Activated CD4-positive, alpha-beta T cell treated with anti-CD3 and anti-CD28 coated beads, Interleukin-2, amount 10 ng/mL, durations not matched to agents 24 days and 14 days (primary cell): ENCODE measurements at regions not wholly inside any gene's neighbourhood (a gene's known extent, or its start where the extent isn't known, plus 50 kb on each side); places are given as distances from the start of the nearest gene placed in this dataset.

ENCODE experiments used
- DNase-seq: peaks from one replicate; pipeline ENCODE4 v3.0.0; 2022
- H3K27ac Mint-ChIP-seq: one replicate; pipeline ENCODE4 v1.8.0; 2022; ENCODE audit warnings: mild to moderate bottlenecking, mixed read lengths
- H3K27me3 Mint-ChIP-seq: one replicate; pipeline ENCODE4 v1.8.0; 2022; ENCODE audit warnings: mixed read lengths
- H3K36me3 Mint-ChIP-seq: one replicate; pipeline ENCODE4 v1.8.0; 2022; ENCODE audit warnings: low read depth, mild to moderate bottlenecking, mixed read lengths
- H3K4me1 Mint-ChIP-seq: one replicate; pipeline ENCODE4 v1.8.0; 2021; ENCODE audit warnings: mixed read lengths
- H3K4me3 Mint-ChIP-seq: one replicate; pipeline ENCODE4 v1.8.0; 2022; ENCODE audit warnings: mild to moderate bottlenecking, moderate library complexity, mixed read lengths
- H3K9me3 Mint-ChIP-seq: one replicate; pipeline ENCODE4 v1.8.0; 2021; ENCODE audit warnings: mixed read lengths
- intact Hi-C: fragments of 100-400 bp; cut with micrococcal nuclease; formaldehyde crosslinking; loops from one replicate; pipeline ENCODE4 v1.15.1; 2023

- no peaks in the 10 kb centered on the region for H3K9me3 Mint-ChIP-seq
- DNase-seq = no peak
- H3K27ac Mint-ChIP-seq = no peak overlapping the region
- intact Hi-C loops = no loop called here
- H3K27me3 Mint-ChIP-seq = no peaks in the 10 kb centered on the region
- H3K36me3 Mint-ChIP-seq = no peaks in the 10 kb centered on the region
- no peak overlapping the region for H3K4me3 Mint-ChIP-seq
- no peaks in the 10 kb centered on the region for H3K4me1 Mint-ChIP-seq
Measured at GRCh38 chr4:24071612-24072372, 181.9 kb upstream of the PPARGC1A start.

- Mint-ChIP-seq H3K27ac (no peak overlapping the region), H3K36me3 (no peaks in the 10 kb centered on the region), H3K4me1 (no peaks in the 10 kb centered on the region), H3K27me3 (no peaks in the 10 kb centered on the region), H3K4me3 (no peak overlapping the region), H3K9me3 (no peaks in the 10 kb centered on the region)
- intact Hi-C loops = no loop called here
- DNase-seq = no peak
Measured at GRCh38 chr4:24070117-24070516, 180.3 kb upstream of the PPARGC1A start.

GRCh38 chr4:24067367-24068193 is 177.7 kb upstream of the PPARGC1A start:
- H3K27me3 Mint-ChIP-seq = no peaks in the 10 kb centered on the region
- H3K9me3 Mint-ChIP-seq = no peaks in the 10 kb centered on the region
- H3K27ac Mint-ChIP-seq = no peak overlapping the region
- DNase-seq = no peak
- H3K4me3 Mint-ChIP-seq = no peak overlapping the region
- no peaks in the 10 kb centered on the region for H3K4me1 Mint-ChIP-seq
- no peaks in the 10 kb centered on the region for H3K36me3 Mint-ChIP-seq
- intact Hi-C loops = no loop called here

- intact Hi-C loops = no loop called here
- no peaks in the 10 kb centered on the region for H3K4me1 Mint-ChIP-seq
- DNase-seq = no peak
- no peak overlapping the region for H3K27ac Mint-ChIP-seq
- H3K27me3 Mint-ChIP-seq = no peaks in the 10 kb centered on the region
- no peaks in the 10 kb centered on the region for H3K9me3 Mint-ChIP-seq
- no peaks in the 10 kb centered on the region for H3K36me3 Mint-ChIP-seq
- no peak overlapping the region for H3K4me3 Mint-ChIP-seq
Measured at GRCh38 chr4:24065974-24066373, 176.1 kb upstream of the PPARGC1A start.

GRCh38 chr4:24063731-24064130 is 173.9 kb upstream of the PPARGC1A start:
- no peak overlapping the region for H3K27ac Mint-ChIP-seq
- H3K4me3 Mint-ChIP-seq = no peak overlapping the region

GRCh38 chr4:24060932-24061331 is 171.1 kb upstream of the PPARGC1A start:
- Mint-ChIP-seq H3K9me3 (no peaks in the 10 kb centered on the region), H3K27ac (no peak overlapping the region), H3K4me3 (no peak overlapping the region), H3K4me1 (no peaks in the 10 kb centered on the region), H3K27me3 (no peaks in the 10 kb centered on the region), H3K36me3 (no peaks in the 10 kb centered on the region)
- DNase-seq = no peak
- intact Hi-C loops = no loop called here

More at GRCh38 chr4:24063731-24064130, 173.9 kb upstream of the PPARGC1A start:
- Mint-ChIP-seq H3K27me3 (no peaks in the 10 kb centered on the region), H3K4me1 (no peaks in the 10 kb centered on the region), H3K9me3 (no peaks in the 10 kb centered on the region), H3K36me3 (no peaks in the 10 kb centered on the region)
- DNase-seq = no peak
- intact Hi-C loops = no loop called here

GRCh38 chr4:24059839-24060238 is 170.0 kb upstream of the PPARGC1A start:
- intact Hi-C loops = no loop called here
- Mint-ChIP-seq H3K27me3 (no peaks in the 10 kb centered on the region), H3K36me3 (no peaks in the 10 kb centered on the region), H3K27ac (no peak overlapping the region), H3K4me3 (no peak overlapping the region), H3K4me1 (no peaks in the 10 kb centered on the region), H3K9me3 (no peaks in the 10 kb centered on the region)
- DNase-seq = no peak

- Mint-ChIP-seq H3K4me3 (no peak overlapping the region), H3K27me3 (no peaks in the 10 kb centered on the region), H3K9me3 (no peaks in the 10 kb centered on the region), H3K36me3 (no peaks in the 10 kb centered on the region), H3K27ac (no peak overlapping the region), H3K4me1 (no peaks in the 10 kb centered on the region)
- DNase-seq = no peak
- intact Hi-C loops = no loop called here
Measured at GRCh38 chr4:24057915-24058559, 168.2 kb upstream of the PPARGC1A start.

- no peaks in the 10 kb centered on the region for H3K36me3 Mint-ChIP-seq
- H3K27me3 Mint-ChIP-seq = no peaks in the 10 kb centered on the region
- no peaks in the 10 kb centered on the region for H3K4me1 Mint-ChIP-seq
- no peak overlapping the region for H3K4me3 Mint-ChIP-seq
- no peaks in the 10 kb centered on the region for H3K9me3 Mint-ChIP-seq
- H3K27ac Mint-ChIP-seq = no peak overlapping the region
- intact Hi-C loops = no loop called here
- DNase-seq = no peak
Measured at GRCh38 chr4:24056289-24056688, 166.4 kb upstream of the PPARGC1A start.

- intact Hi-C loops = no loop called here
- Mint-ChIP-seq H3K36me3 (no peaks in the 10 kb centered on the region), H3K4me1 (no peaks in the 10 kb centered on the region), H3K4me3 (no peak overlapping the region), H3K27me3 (no peaks in the 10 kb centered on the region), H3K27ac (no peak overlapping the region), H3K9me3 (no peaks in the 10 kb centered on the region)
- DNase-seq = no peak
Measured at GRCh38 chr4:24055623-24056022, 165.8 kb upstream of the PPARGC1A start.

- no peaks in the 10 kb centered on the region for H3K36me3 Mint-ChIP-seq
- H3K27me3 Mint-ChIP-seq = no peaks in the 10 kb centered on the region
- H3K4me1 Mint-ChIP-seq = no peaks in the 10 kb centered on the region
- H3K4me3 Mint-ChIP-seq = no peak overlapping the region
- intact Hi-C loops = no loop called here
- no peak overlapping the region for H3K27ac Mint-ChIP-seq
- H3K9me3 Mint-ChIP-seq = no peaks in the 10 kb centered on the region
- no peak for DNase-seq
Measured at GRCh38 chr4:24054910-24055309, 165.1 kb upstream of the PPARGC1A start.

- Mint-ChIP-seq H3K9me3 (no peaks in the 10 kb centered on the region), H3K4me3 (no peak overlapping the region)
Measured at GRCh38 chr4:24053934-24054333, 164.1 kb upstream of the PPARGC1A start.

GRCh38 chr4:24044610-24045589 is 155.1 kb upstream of the PPARGC1A start:
- no peak for DNase-seq
- no peak overlapping the region for H3K27ac Mint-ChIP-seq
- no peak overlapping the region for H3K4me3 Mint-ChIP-seq
- no peaks in the 10 kb centered on the region for H3K36me3 Mint-ChIP-seq
- no peaks in the 10 kb centered on the region for H3K9me3 Mint-ChIP-seq
- H3K27me3 Mint-ChIP-seq = no peaks in the 10 kb centered on the region
- no peaks in the 10 kb centered on the region for H3K4me1 Mint-ChIP-seq
- intact Hi-C loops = no loop called here

More at GRCh38 chr4:24053934-24054333, 164.1 kb upstream of the PPARGC1A start:
- intact Hi-C loops = no loop called here
- Mint-ChIP-seq H3K27me3 (no peaks in the 10 kb centered on the region), H3K27ac (no peak overlapping the region), H3K36me3 (no peaks in the 10 kb centered on the region), H3K4me1 (no peaks in the 10 kb centered on the region)
- no peak for DNase-seq
